ENCODE measurements at regions not wholly inside any gene's neighbourhood (a gene's known extent, or its start where the extent isn't known, plus 50 kb on each side); places are given as distances from the start of the nearest gene placed in this dataset.

GRCh38 chr1:220391491-220391890 lies 119.2 kb upstream of the RAB3GAP2 start:
- no TSS peak for BruUV-seq (replicated peaks)
- Histone ChIP-seq H3K4me1 (ENCODE audit: insufficient read depth, low read length, poor library complexity, severe bottlenecking) (no peaks in the 10 kb centered on the region), H4K20me1 (ENCODE audit: insufficient read depth, low read length) (no peaks in the 10 kb centered on the region), H3K9me3 (ENCODE audit: low read length) (no peaks in the 10 kb centered on the region), H3K36me3 (ENCODE audit: insufficient read depth, low read length) (no peaks in the 10 kb centered on the region), H3K9me2 (ENCODE audit: insufficient read depth, low read length) (no peaks in the 10 kb centered on the region), H3K79me2 (ENCODE audit: insufficient read depth, low read depth, low read length) (no peaks in the 10 kb centered on the region), H3K4me3 (ENCODE audit: low read depth, low read length, poor library complexity, severe bottlenecking) (no peak overlapping the region), H3K4me2 (ENCODE audit: low read length) (no peak overlapping the region), H2AFZ (ENCODE audit: low read length) (no peak overlapping the region), H3K27ac (ENCODE audit: low read depth, low read length, poor library complexity, severe bottlenecking) (no peak overlapping the region)
- ChIA-PET CTCF (ENCODE audit: unreplicated experiment) (no interaction called here), POLR2A (interaction anchor here (0.9 kb wide), 1 partner anchor 10 kb away, joined by 3 read pairs; no protein-coding TSS in a partner anchor)
- TF ChIP-seq CTCF (conservative IDR thresholded peaks at IDR 0.05; ENCODE audit: low read length) = no peak
- TF ChIP-seq EZH2phosphoT487 (IDR thresholded peaks at IDR 0.05; ENCODE audit: borderline replicate concordance, low read depth, low read length) = no peak
- intact Hi-C loops (cut with micrococcal nuclease; ENCODE audit: unreplicated experiment) = no loop called here
- no peak for DNase-seq (ENCODE audit: low spot score)

GRCh38 chr1:220389634-220390033 lies 117.4 kb upstream of the RAB3GAP2 start:
- no peak for DNase-seq (ENCODE audit: low spot score)
- H4K20me1 ChIP-seq (ENCODE audit: insufficient read depth, low read length) = no peaks in the 10 kb centered on the region
- TF ChIP-seq EZH2phosphoT487 (IDR thresholded peaks at IDR 0.05; ENCODE audit: borderline replicate concordance, low read depth, low read length) (no peak), CTCF (conservative IDR thresholded peaks at IDR 0.05; ENCODE audit: low read length) (no peak)
- POLR2A ChIA-PET = no interaction called here
- no peaks in the 10 kb centered on the region for H3K79me2 ChIP-seq (ENCODE audit: insufficient read depth, low read depth, low read length)
- no peaks in the 10 kb centered on the region for H3K4me1 ChIP-seq (ENCODE audit: insufficient read depth, low read length, poor library complexity, severe bottlenecking)
- no peaks in the 10 kb centered on the region for H3K9me3 ChIP-seq (ENCODE audit: low read length)
- intact Hi-C loops (cut with micrococcal nuclease; ENCODE audit: unreplicated experiment) = no loop called here
- H3K27ac ChIP-seq (ENCODE audit: low read depth, low read length, poor library complexity, severe bottlenecking) = no peak overlapping the region
- H3K4me3 ChIP-seq (ENCODE audit: low read depth, low read length, poor library complexity, severe bottlenecking) = no peak overlapping the region
- no peak overlapping the region for H3K4me2 ChIP-seq (ENCODE audit: low read length)
- H3K9me2 ChIP-seq (ENCODE audit: insufficient read depth, low read length) = no peaks in the 10 kb centered on the region
- H3K36me3 ChIP-seq (ENCODE audit: insufficient read depth, low read length) = no peaks in the 10 kb centered on the region
- CTCF ChIA-PET (ENCODE audit: unreplicated experiment) = no interaction called here
- H2AFZ ChIP-seq (ENCODE audit: low read length) = no peak overlapping the region
- BruUV-seq (replicated peaks) = no TSS peak

- DNase-seq (ENCODE audit: low spot score) = no peak
- Histone ChIP-seq H3K9me3 (ENCODE audit: low read length) (no peaks in the 10 kb centered on the region), H3K9me2 (ENCODE audit: insufficient read depth, low read length) (no peaks in the 10 kb centered on the region), H3K36me3 (ENCODE audit: insufficient read depth, low read length) (no peaks in the 10 kb centered on the region), H3K4me3 (ENCODE audit: low read depth, low read length, poor library complexity, severe bottlenecking) (no peak overlapping the region), H3K4me2 (ENCODE audit: low read length) (no peak overlapping the region), H2AFZ (ENCODE audit: low read length) (no peak overlapping the region), H4K20me1 (ENCODE audit: insufficient read depth, low read length) (no peaks in the 10 kb centered on the region), H3K79me2 (ENCODE audit: insufficient read depth, low read depth, low read length) (no peaks in the 10 kb centered on the region), H3K4me1 (ENCODE audit: insufficient read depth, low read length, poor library complexity, severe bottlenecking) (no peaks in the 10 kb centered on the region), H3K27ac (ENCODE audit: low read depth, low read length, poor library complexity, severe bottlenecking) (no peak overlapping the region)
- intact Hi-C loops (cut with micrococcal nuclease; ENCODE audit: unreplicated experiment) = no loop called here
- TF ChIP-seq CTCF (conservative IDR thresholded peaks at IDR 0.05; ENCODE audit: low read length) = no peak
- TF ChIP-seq EZH2phosphoT487 (IDR thresholded peaks at IDR 0.05; ENCODE audit: borderline replicate concordance, low read depth, low read length) = no peak
- no TSS peak for BruUV-seq (replicated peaks)
- CTCF ChIA-PET (ENCODE audit: unreplicated experiment) = no interaction called here
- POLR2A ChIA-PET = no interaction called here
Observed at GRCh38 chr1:220386494-220387195, 114.4 kb upstream of the RAB3GAP2 start.

Measured in OCI-LY7 (cell line).